GM21619 (cell line): ENCODE measurements at regions not wholly inside any gene's neighbourhood (a gene's known extent, or its start where the extent isn't known, plus 50 kb on each side); places are given as distances from the start of the nearest gene placed in this dataset.

Source experiments
- ATAC-seq: cut with Tn5 transposase; IDR thresholded peaks from one replicate; pipeline ENCODE4 v1.9.1; 2021; ENCODE audit not compliant: unreplicated experiment

GRCh38 chr5:5616247-5616895 lies 193.9 kb downstream of the ICE1 start:
- ATAC-seq, result no peak

GRCh38 chr5:5615569-5615968 lies 193.1 kb downstream of the ICE1 start:
- no peak for ATAC-seq

- no peak for ATAC-seq
Measured at GRCh38 chr5:5613261-5613990, 190.9 kb downstream of the ICE1 start.

- ATAC-seq, result no peak
Measured at GRCh38 chr5:5612096-5612495, 189.6 kb downstream of the ICE1 start.

GRCh38 chr5:5609935-5610334 lies 187.5 kb downstream of the ICE1 start:
- no peak for ATAC-seq

GRCh38 chr5:5605170-5605764 lies 182.8 kb downstream of the ICE1 start:
- ATAC-seq, result no peak

GRCh38 chr5:5602554-5602953 lies 180.1 kb downstream of the ICE1 start:
- no peak for ATAC-seq

- ATAC-seq, result no peak
Measured at GRCh38 chr5:5598547-5599113, 176.2 kb downstream of the ICE1 start.

GRCh38 chr5:5593391-5593790 lies 170.9 kb downstream of the ICE1 start:
- no peak for ATAC-seq

- ATAC-seq, result no peak
Measured at GRCh38 chr5:5592541-5592940, 170.1 kb downstream of the ICE1 start.

GRCh38 chr5:5591567-5591966 lies 169.1 kb downstream of the ICE1 start:
- ATAC-seq, result no peak

GRCh38 chr5:5589857-5590256 lies 167.4 kb downstream of the ICE1 start:
- no peak for ATAC-seq

- no peak for ATAC-seq
Measured at GRCh38 chr5:5588887-5589826, 166.7 kb downstream of the ICE1 start.

- no peak for ATAC-seq
Measured at GRCh38 chr5:5588386-5588785, 165.9 kb downstream of the ICE1 start.

GRCh38 chr5:5587474-5587873 lies 165.0 kb downstream of the ICE1 start:
- ATAC-seq, result no peak

- ATAC-seq, result no peak
Measured at GRCh38 chr5:5586721-5587120, 164.2 kb downstream of the ICE1 start.

GRCh38 chr5:5585751-5586341 lies 163.4 kb downstream of the ICE1 start:
- ATAC-seq, result no peak

- ATAC-seq, result no peak
Measured at GRCh38 chr5:5584751-5585150, 162.3 kb downstream of the ICE1 start.

GRCh38 chr5:5584236-5584745 lies 161.8 kb downstream of the ICE1 start:
- no peak for ATAC-seq

GRCh38 chr5:5583832-5584231 lies 161.4 kb downstream of the ICE1 start:
- no peak for ATAC-seq
